ENCODE measurements at regions not wholly inside any gene's neighbourhood (a gene's known extent, or its start where the extent isn't known, plus 50 kb on each side); places are given as distances from the start of the nearest gene placed in this dataset.

DNA sequence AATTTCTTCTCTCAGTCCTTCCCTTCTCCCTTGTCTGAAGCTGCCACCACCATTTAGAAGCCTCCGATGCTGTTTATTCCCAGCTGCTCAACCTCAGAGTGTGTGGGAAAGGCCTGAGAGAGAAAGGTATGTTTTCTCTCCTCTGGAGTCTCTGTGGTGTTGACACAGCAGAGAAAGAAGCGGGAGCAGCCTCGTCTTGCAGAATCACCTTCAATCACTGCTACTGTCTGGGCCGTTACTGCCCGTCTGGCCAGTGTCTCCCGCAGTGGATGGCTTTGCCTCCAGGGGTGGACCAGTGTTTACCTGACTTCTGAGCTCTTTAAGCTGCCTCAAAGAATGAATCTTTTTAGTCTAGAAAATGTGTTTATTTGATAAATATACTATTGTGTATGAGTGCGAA lies 148.9 kb upstream of the FAM47C start:
- TF ChIP-seq, protein P1, sequence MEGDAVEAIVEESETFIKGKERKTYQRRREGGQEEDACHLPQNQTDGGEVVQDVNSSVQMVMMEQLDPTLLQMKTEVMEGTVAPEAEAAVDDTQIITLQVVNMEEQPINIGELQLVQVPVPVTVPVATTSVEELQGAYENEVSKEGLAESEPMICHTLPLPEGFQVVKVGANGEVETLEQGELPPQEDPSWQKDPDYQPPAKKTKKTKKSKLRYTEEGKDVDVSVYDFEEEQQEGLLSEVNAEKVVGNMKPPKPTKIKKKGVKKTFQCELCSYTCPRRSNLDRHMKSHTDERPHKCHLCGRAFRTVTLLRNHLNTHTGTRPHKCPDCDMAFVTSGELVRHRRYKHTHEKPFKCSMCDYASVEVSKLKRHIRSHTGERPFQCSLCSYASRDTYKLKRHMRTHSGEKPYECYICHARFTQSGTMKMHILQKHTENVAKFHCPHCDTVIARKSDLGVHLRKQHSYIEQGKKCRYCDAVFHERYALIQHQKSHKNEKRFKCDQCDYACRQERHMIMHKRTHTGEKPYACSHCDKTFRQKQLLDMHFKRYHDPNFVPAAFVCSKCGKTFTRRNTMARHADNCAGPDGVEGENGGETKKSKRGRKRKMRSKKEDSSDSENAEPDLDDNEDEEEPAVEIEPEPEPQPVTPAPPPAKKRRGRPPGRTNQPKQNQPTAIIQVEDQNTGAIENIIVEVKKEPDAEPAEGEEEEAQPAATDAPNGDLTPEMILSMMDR (IDR thresholded peaks at IDR 0.05; ENCODE audit: poor library complexity) = no peak
- TF ChIP-seq EZH2phosphoT487 (IDR thresholded peaks at IDR 0.05; ENCODE audit: low read depth, severe bottlenecking, unreplicated experiment) = no peak
